Hypothalamus (tissue), 51 donors: ENCODE measurements at regions not wholly inside any gene's neighbourhood (a gene's known extent, or its start where the extent isn't known, plus 50 kb on each side); places are given as distances from the start of the nearest gene placed in this dataset.

Source experiments
- DNase-seq, 51 donors: peaks; one replicate each; lab custom pipeline; 2025; lab: John Stamatoyannopoulos, UW

GRCh38 chr20:24812373-24812772 lies 136.7 kb upstream of the CST7 start:
- no peak for DNase-seq

DNA sequence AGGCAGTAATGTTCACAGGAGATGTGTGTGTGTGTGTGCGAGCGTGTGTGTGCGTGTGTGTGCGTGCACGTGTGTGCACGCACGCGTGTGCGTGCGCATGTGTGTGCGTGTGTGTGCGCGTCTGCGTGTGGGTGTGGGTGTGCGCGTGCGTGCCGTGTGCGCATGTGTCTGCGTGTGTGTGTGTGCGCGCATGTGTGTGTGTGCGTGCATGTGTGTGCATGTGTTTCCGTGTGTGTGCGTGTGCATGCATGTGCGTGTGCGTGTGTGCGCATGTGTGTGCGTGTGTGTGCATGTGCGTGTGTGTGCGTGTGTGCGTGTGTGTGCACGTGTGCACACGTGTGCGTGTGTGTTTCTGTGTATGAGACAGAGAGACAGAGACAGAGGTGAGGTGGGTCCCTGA lies 136.0 kb upstream of the CST7 start:
- DNase-seq = no peak

GRCh38 chr20:24813496-24813895 lies 135.6 kb upstream of the CST7 start:
- DNase-seq = no peak

- DNase-seq = no peak
Measured at GRCh38 chr20:24813936-24814335, 135.1 kb upstream of the CST7 start.

GRCh38 chr20:24814556-24815195 lies 134.4 kb upstream of the CST7 start:
- DNase-seq = no peak

GRCh38 chr20:24815196-24815815 lies 133.8 kb upstream of the CST7 start:
- DNase-seq = no peak

- DNase-seq = no peak
Measured at GRCh38 chr20:24815931-24816330, 133.1 kb upstream of the CST7 start.

- no peak for DNase-seq
Measured at GRCh38 chr20:24816431-24816830, 132.6 kb upstream of the CST7 start.

GRCh38 chr20:24816907-24817306 lies 132.2 kb upstream of the CST7 start:
- peak in 1 of 51 donors; percentile 5 for DNase-seq

DNA sequence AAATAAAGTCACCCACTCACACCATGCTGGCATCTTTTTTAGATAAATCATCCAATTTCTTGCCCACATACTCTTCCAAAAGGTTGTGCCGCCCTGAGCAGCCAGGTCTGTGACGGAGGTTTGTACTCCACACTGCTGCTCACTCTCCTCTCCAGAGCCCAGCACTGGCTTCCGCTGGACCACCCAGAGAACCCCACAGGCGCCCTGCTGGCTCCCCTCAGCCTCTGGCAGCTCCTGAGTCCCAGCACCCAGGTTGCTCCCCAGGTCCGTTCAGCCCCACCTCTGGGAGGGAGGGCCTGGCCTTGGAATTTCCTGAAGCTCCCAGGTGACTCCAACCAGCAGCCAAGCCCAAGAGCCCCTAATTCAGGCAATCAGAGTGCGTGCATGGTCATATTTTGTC lies 131.7 kb upstream of the CST7 start:
- DNase-seq = no peak

GRCh38 chr20:24818056-24818455 lies 131.0 kb upstream of the CST7 start:
- DNase-seq = no peak

- DNase-seq = no peak
Measured at GRCh38 chr20:24819331-24819965, 129.6 kb upstream of the CST7 start.

- no peak for DNase-seq
Measured at GRCh38 chr20:24820345-24820744, 128.7 kb upstream of the CST7 start.

- no peak for DNase-seq
Measured at GRCh38 chr20:24821391-24821790, 127.7 kb upstream of the CST7 start.

DNA sequence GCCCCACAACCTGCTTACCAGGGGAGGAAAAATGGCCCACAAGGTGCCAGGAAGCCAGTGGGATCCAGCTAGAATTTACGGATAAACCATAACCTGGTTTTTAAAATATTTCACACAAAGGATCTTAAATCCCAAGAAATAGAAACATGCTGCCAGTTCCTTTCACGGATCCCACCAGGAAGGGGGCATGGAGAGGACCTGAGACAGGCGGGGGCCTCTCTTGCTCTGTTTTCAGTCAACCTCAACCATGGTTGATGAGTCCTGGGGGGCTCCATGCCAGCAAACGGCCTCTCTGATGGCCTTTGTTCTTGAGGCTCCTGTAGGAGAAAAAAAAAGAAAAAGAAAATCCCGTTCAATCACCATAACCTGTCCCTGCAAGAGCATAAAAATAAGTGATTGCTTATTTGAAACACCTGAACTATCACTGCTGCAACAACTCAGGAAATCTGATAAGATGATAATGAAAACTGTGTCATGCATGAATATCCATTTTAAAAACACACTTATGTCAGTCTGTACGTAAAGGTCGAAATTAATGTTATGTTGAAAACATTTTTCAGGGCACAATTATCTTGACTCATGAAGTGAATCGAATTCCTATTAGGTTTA lies 125.8 kb upstream of the CST7 start:
- no peak for DNase-seq

- DNase-seq = no peak
Measured at GRCh38 chr20:24823989-24824693, 124.9 kb upstream of the CST7 start.

DNA sequence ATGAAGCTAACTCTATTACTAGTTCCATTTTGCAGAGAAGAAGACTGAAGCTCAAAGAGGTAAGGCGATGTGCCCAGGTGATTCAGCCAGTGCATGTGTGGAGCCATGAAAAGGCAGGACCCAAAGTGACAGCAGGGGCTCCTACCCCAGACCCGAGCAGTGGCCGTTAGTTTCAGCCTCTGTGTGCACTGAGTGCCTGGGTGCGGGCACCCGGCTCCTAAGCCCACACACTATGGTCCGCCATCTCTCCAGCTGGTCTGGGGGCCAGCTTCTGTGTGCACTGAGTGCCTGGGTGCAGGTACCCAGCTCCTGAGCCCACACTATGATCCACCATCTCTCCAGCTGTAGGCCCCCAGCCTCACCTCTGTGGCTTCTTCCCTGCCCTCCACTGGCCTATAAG lies 123.5 kb upstream of the CST7 start:
- DNase-seq = no peak

DNA sequence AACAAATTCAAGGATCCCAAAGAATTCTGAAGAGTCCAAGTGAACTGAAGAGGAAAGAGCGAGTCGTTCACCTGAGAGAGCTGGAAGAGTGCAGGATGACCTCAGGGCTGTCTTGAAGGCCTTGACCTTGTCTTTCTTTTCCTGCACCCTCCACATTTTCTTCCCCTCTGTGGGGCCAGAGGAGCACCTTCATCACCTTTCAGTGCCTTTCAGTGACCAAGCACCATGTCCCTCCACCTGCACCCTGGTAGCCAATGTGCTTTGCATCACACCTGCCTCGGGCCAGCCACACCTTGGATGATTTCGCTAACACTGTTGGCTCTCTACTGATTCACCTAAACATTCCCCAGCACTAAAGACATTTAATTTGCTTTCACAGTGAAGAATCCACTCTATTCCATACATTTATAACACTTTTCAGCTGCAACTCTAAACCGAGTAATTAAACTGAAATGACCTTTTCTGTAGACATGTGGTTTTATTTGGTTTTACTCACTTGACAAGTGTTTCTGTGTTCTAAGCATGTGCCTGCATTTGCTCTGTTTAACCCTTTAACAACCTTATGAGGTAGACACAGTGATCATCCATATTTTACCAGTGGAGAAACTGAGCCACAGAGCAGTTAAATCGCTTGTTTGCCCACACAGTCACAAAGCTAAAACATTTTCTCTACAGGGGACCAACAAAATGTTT lies 121.3 kb upstream of the CST7 start:
- DNase-seq = no peak

DNA sequence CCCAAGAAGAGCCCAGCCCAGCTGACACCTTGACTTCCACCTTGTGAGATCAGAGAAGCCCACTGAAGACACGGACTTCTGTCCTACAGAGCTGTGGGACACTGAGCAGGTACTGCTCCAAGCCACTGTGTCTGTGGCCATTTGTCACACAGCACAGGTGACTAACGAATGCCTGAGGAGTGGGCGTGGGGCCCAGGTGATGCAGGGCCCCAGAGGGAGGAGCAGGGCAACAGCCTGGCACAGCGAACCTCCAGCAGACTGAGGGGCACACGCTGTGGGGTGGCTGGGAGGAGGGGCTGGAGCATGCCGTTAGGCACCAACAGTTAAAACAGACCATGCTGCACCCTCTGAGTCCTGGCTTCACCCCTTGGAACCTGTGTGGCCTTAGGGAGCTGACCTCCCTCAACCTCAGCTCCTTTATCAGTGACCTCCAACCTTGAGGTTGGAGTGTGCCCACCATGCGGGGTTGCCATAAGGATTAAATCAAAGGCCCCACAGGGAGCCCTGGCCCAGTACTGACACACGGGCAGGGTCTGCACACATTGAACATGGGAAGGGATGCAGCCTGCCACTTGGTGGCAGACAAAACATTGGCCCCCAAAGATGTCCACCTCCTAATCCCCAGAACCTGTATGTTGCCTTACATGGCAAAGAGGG lies 119.9 kb upstream of the CST7 start:
- DNase-seq = no peak
